ENCODE measurements at regions not wholly inside any gene's neighbourhood (a gene's known extent, or its start where the extent isn't known, plus 50 kb on each side); places are given as distances from the start of the nearest gene placed in this dataset.

DNA sequence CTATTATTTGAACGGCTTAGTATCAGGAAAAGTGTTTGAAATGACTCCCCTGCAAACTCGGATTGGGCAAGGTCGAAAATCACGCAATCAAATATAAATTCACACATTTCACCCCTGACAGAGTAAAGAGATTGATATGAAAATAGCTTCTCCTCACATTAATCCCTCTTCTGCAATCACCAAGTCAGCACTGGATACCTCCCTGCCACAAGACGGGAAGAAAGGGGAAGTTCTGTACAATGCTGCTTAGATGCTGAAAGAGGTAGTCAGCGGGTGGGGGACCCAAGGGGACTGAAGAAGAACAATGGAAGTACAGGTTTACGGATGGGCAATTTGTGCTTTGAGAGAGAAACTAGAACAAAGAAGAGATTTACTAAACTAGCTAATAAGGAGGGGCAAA is 72.0 kb upstream of the ANK3 start:
- ATAC-seq (no peak), DNase-seq (no peak)
- Histone ChIP-seq H3K9me3 (ENCODE audit: low read length) (no peaks in the 10 kb centered on the region), H4K20me1 (ENCODE audit: low read length) (no peaks in the 10 kb centered on the region), H3K27ac (ENCODE audit: low read length) (no peak overlapping the region), H3K27me3 (ENCODE audit: low read length) (no peaks in the 10 kb centered on the region), H3K9me2 (replicated peaks; ENCODE audit: low read length) (no peaks in the 10 kb centered on the region), H3K36me3 (ENCODE audit: low read depth, low read length) (no peaks in the 10 kb centered on the region), H3K4me3 (ENCODE audit: low read length) (no peak overlapping the region), H2AFZ (ENCODE audit: low read length) (no peak overlapping the region), H3K4me1 (ENCODE audit: insufficient read depth, low read length) (peaks cover 33% of the 10 kb centered on the region), H3F3A (ENCODE audit: low read length, unreplicated experiment) (peaks cover 15% of the 10 kb centered on the region), H3K9ac (ENCODE audit: low read length) (no peak overlapping the region), H3K4me2 (ENCODE audit: low read length) (no peak overlapping the region), H3K79me2 (ENCODE audit: low read length) (no peaks in the 10 kb centered on the region)
- CTCF ChIA-PET = interaction anchor here (0.6 to 0.7 kb wide), 2 partner anchors 20 to 157 kb away, joined by 3 to 4 read pairs; no protein-coding TSS in a partner anchor
- TF ChIP-seq EZH2 (IDR thresholded peaks at IDR 0.05; ENCODE audit: low read length, unreplicated experiment) = no peak
- no peak for TF ChIP-seq EZH2phosphoT487 (IDR thresholded peaks at IDR 0.05; ENCODE audit: borderline replicate concordance, low read length)
- no peak for TF ChIP-seq CTCF (conservative IDR thresholded peaks at IDR 0.05; ENCODE audit: low read depth, low read length)
- intact Hi-C loops (cut with micrococcal nuclease) = loop anchor here (10.0 kb wide), 1 partner anchor 653 kb away; no protein-coding TSS in a partner anchor
- POLR2A ChIA-PET (ENCODE audit: unreplicated experiment) = no interaction called here
- BruUV-seq (replicated peaks) = no TSS peak

GRCh38 chr10:60459701-60460457 is 70.2 kb upstream of the ANK3 start:
- intact Hi-C loops (cut with micrococcal nuclease) = loop anchor here (10.0 kb wide), 1 partner anchor 655 kb away; no protein-coding TSS in a partner anchor
- H3F3A ChIP-seq (ENCODE audit: low read length, unreplicated experiment) = no peaks in the 10 kb centered on the region
- H3K27me3 ChIP-seq (ENCODE audit: low read length) = no peaks in the 10 kb centered on the region
- ChIA-PET POLR2A (ENCODE audit: unreplicated experiment) (no interaction called here), CTCF (no interaction called here)
- H3K9me3 ChIP-seq (ENCODE audit: low read length) = no peaks in the 10 kb centered on the region
- H3K9ac ChIP-seq (ENCODE audit: low read length) = no peak overlapping the region
- ATAC-seq (no peak), DNase-seq (no peak)
- H2AFZ ChIP-seq (ENCODE audit: low read length) = no peak overlapping the region
- H3K36me3 ChIP-seq (ENCODE audit: low read depth, low read length) = no peaks in the 10 kb centered on the region
- TF ChIP-seq CTCF (conservative IDR thresholded peaks at IDR 0.05; ENCODE audit: low read depth, low read length) (no peak), EZH2phosphoT487 (IDR thresholded peaks at IDR 0.05; ENCODE audit: borderline replicate concordance, low read length) (no peak), EZH2 (IDR thresholded peaks at IDR 0.05; ENCODE audit: low read length, unreplicated experiment) (no peak)
- H3K79me2 ChIP-seq (ENCODE audit: low read length) = no peaks in the 10 kb centered on the region
- no peaks in the 10 kb centered on the region for H4K20me1 ChIP-seq (ENCODE audit: low read length)
- H3K4me3 ChIP-seq (ENCODE audit: low read length) = no peak overlapping the region
- no peaks in the 10 kb centered on the region for H3K9me2 ChIP-seq (replicated peaks; ENCODE audit: low read length)
- H3K4me1 ChIP-seq (ENCODE audit: insufficient read depth, low read length) = peaks cover 32% of the 10 kb centered on the region
- H3K27ac ChIP-seq (ENCODE audit: low read length) = no peak overlapping the region
- no peak overlapping the region for H3K4me2 ChIP-seq (ENCODE audit: low read length)
- BruUV-seq (replicated peaks) = no TSS peak

- Histone ChIP-seq H3K9me3 (ENCODE audit: low read length) (no peaks in the 10 kb centered on the region), H3K27ac (ENCODE audit: low read length) (no peak overlapping the region), H3F3A (ENCODE audit: low read length, unreplicated experiment) (no peaks in the 10 kb centered on the region), H3K4me3 (ENCODE audit: low read length) (no peak overlapping the region), H2AFZ (ENCODE audit: low read length) (no peak overlapping the region), H3K4me1 (ENCODE audit: insufficient read depth, low read length) (peaks cover 20% of the 10 kb centered on the region), H4K20me1 (ENCODE audit: low read length) (no peaks in the 10 kb centered on the region), H3K9ac (ENCODE audit: low read length) (no peak overlapping the region), H3K36me3 (ENCODE audit: low read depth, low read length) (no peaks in the 10 kb centered on the region), H3K79me2 (ENCODE audit: low read length) (no peaks in the 10 kb centered on the region), H3K9me2 (replicated peaks; ENCODE audit: low read length) (no peaks in the 10 kb centered on the region), H3K27me3 (ENCODE audit: low read length) (no peaks in the 10 kb centered on the region), H3K4me2 (ENCODE audit: low read length) (no peak overlapping the region)
- ATAC-seq (peak; percentile 23; the same call in 1 of the 2 replicates), DNase-seq (peak; percentile 64)
- ChIA-PET CTCF (no interaction called here), POLR2A (ENCODE audit: unreplicated experiment) (no interaction called here)
- intact Hi-C loops (cut with micrococcal nuclease) = no loop called here
- peak; percentile 68 for TF ChIP-seq CTCF (conservative IDR thresholded peaks at IDR 0.05; ENCODE audit: low read depth, low read length)
- TF ChIP-seq EZH2 (IDR thresholded peaks at IDR 0.05; ENCODE audit: low read length, unreplicated experiment) = no peak
- BruUV-seq (replicated peaks) = no TSS peak
Observed at GRCh38 chr10:60456053-60456452, 66.4 kb upstream of the ANK3 start.

Data from PC-3 (cell line).